ENCODE measurements at regions not wholly inside any gene's neighbourhood (a gene's known extent, or its start where the extent isn't known, plus 50 kb on each side); places are given as distances from the start of the nearest gene placed in this dataset.

DNA sequence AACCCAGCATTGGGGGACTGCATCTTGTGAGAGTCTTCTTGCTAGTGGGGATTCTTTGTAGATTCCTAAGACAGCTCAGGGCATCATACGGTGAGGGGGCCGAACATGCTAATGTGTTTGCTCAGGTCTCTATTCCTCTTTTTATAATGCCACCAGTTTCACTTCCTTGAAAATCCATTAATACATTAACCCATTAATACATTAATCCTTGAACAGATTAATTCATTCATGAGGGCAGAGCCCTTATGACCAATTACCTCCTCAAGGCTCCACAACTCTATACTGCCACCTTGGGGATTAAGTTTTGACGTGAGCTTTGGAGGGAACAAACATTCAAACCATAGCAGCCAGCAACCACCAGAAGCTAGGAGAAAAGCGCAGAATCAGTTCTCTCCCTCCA, 67.2 kb upstream of the POT1 start:
- TF ChIP-seq, protein P1, sequence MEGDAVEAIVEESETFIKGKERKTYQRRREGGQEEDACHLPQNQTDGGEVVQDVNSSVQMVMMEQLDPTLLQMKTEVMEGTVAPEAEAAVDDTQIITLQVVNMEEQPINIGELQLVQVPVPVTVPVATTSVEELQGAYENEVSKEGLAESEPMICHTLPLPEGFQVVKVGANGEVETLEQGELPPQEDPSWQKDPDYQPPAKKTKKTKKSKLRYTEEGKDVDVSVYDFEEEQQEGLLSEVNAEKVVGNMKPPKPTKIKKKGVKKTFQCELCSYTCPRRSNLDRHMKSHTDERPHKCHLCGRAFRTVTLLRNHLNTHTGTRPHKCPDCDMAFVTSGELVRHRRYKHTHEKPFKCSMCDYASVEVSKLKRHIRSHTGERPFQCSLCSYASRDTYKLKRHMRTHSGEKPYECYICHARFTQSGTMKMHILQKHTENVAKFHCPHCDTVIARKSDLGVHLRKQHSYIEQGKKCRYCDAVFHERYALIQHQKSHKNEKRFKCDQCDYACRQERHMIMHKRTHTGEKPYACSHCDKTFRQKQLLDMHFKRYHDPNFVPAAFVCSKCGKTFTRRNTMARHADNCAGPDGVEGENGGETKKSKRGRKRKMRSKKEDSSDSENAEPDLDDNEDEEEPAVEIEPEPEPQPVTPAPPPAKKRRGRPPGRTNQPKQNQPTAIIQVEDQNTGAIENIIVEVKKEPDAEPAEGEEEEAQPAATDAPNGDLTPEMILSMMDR (IDR thresholded peaks at IDR 0.05), result no peak
- TF ChIP-seq POLR2A (IDR thresholded peaks at IDR 0.05), result no peak

Measured in thyroid gland (tissue), 4 donors.